GM23248 (cell line): ENCODE measurements at regions not wholly inside any gene's neighbourhood (a gene's known extent, or its start where the extent isn't known, plus 50 kb on each side); places are given as distances from the start of the nearest gene placed in this dataset.

Experiments used
- EZH2 ChIP-seq: fragments of 200-600 bp; sonication (generic); IDR thresholded peaks from 2 replicates; pipeline ENCODE4 v1.6.1; 2018; ENCODE audit warnings: antibody characterized with exemption, mild to moderate bottlenecking; ENCODE audit not compliant: insufficient read depth, poor library complexity, severe bottlenecking
- EZH2phosphoT487 ChIP-seq: fragments of 200-600 bp; sonication (generic); IDR thresholded peaks from 2 replicates; pipeline ENCODE4 v1.6.1; 2018; ENCODE audit warnings: antibody characterized with exemption, moderate library complexity, mild to moderate bottlenecking, low read depth; ENCODE audit not compliant: insufficient read depth

DNA sequence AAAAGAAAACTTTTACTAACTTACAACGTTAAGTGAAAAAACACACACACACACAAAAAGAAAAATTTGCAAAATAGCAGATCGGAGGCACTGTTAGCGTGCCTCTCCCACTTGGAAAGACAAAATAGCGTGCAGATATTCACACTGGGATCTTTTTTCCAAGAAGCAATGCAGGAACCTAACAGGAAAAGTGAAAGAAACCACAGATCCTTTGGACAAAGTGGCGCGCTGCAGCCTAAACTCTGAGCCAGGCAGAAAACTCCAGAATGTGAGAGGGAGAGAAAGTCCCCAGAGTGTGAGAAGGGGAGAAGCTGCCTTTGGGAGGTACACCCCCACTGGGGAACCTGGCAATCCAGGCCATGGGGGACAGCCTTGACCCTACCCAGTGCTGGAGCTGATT, 70.7 kb upstream of the SERPINE2 start:
- TF ChIP-seq EZH2 (no peak), EZH2phosphoT487 (no peak)
